ENCODE measurements at regions not wholly inside any gene's neighbourhood (a gene's known extent, or its start where the extent isn't known, plus 50 kb on each side); places are given as distances from the start of the nearest gene placed in this dataset.

DNA sequence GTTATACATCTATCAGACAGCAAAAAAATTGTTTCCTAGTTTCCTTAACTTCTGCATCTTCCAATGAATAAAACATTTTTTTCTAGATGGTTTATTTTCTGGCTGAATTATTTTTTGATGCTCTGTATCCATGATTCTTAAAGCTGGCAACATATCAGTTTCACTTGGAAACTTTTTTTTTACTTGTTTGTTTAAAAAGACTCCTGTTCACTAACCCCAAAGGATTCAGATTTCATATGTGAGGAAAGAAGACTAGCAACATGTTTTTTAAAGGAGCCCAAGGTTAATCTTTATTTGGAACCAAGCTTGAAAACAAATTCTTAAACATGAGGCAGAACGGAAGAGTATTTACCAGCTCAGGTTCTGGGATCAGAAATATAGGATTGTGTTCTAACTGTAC lies 632.3 kb downstream of the SLITRK6 start:
- H3K9me3 ChIP-seq: no peaks in the 10 kb centered on the region
- H3K36me3 ChIP-seq: no peaks in the 10 kb centered on the region
- H3K27ac ChIP-seq: no peak overlapping the region
- DNase-seq (ENCODE audit: low spot score) (no peak), ATAC-seq (ENCODE audit: insufficient number of reproducible peaks, low FRiP score, low read depth) (no peak)
- H3K4me1 ChIP-seq (ENCODE audit: control insufficient read depth in 1 of 2, low read depth in 2 of 2): no peaks in the 10 kb centered on the region
- H3K4me3 ChIP-seq: no peak overlapping the region
- H3K27me3 ChIP-seq (replicated peaks; ENCODE audit: insufficient read depth): no peaks in the 10 kb centered on the region
- TF ChIP-seq, protein P1, sequence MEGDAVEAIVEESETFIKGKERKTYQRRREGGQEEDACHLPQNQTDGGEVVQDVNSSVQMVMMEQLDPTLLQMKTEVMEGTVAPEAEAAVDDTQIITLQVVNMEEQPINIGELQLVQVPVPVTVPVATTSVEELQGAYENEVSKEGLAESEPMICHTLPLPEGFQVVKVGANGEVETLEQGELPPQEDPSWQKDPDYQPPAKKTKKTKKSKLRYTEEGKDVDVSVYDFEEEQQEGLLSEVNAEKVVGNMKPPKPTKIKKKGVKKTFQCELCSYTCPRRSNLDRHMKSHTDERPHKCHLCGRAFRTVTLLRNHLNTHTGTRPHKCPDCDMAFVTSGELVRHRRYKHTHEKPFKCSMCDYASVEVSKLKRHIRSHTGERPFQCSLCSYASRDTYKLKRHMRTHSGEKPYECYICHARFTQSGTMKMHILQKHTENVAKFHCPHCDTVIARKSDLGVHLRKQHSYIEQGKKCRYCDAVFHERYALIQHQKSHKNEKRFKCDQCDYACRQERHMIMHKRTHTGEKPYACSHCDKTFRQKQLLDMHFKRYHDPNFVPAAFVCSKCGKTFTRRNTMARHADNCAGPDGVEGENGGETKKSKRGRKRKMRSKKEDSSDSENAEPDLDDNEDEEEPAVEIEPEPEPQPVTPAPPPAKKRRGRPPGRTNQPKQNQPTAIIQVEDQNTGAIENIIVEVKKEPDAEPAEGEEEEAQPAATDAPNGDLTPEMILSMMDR (IDR thresholded peaks at IDR 0.05): no peak

DNA sequence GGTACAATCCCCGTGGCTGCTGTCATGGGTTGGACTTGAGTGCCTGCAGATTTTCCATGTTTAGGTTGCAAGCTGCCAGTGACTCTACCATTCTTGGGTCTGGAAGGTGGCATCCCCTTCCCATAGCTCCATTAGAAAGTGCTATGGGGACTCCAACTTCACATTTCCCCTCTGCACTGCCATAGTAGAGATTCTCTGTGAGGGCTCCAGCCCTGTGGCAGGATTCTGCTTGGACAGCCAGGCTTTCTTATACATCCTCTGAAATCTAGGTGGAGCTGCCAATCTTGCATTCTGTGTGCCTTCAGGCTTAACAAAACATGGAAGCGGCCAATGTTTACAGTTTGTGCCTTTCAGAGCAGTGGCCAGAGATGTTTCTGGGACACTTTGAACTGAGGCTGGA lies 636.2 kb downstream of the SLITRK6 start:
- Histone ChIP-seq H3K4me1 (ENCODE audit: control insufficient read depth in 1 of 2, low read depth in 2 of 2) (no peaks in the 10 kb centered on the region), H3K27ac (no peak overlapping the region), H3K36me3 (no peaks in the 10 kb centered on the region), H3K27me3 (replicated peaks; ENCODE audit: insufficient read depth) (no peaks in the 10 kb centered on the region), H3K9me3 (no peaks in the 10 kb centered on the region), H3K4me3 (no peak overlapping the region)
- TF ChIP-seq, protein P1 (IDR thresholded peaks at IDR 0.05): no peak
- no peak for ATAC-seq (ENCODE audit: insufficient number of reproducible peaks, low FRiP score, low read depth)
- DNase-seq (ENCODE audit: low spot score): no peak

DNA sequence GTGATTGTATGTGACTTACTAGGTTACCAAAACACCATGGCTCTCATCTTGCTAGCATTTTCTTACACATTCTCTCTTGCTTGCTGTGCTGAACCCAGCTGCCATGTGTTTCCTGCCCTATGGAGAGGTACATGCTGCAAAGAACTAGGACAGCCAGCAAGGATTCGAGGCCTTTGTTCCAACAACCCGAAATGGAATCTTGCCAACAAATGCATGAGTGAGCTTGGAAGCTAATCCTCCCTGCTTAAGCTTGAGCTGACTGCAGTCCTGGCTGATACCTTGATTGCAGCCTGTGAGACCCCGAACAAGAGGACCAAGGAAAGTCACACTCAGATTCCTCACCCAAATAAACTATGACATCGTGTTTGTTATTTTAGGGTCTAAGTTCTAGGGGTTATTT lies 651.2 kb downstream of the SLITRK6 start:
- Histone ChIP-seq H3K27me3 (replicated peaks; ENCODE audit: insufficient read depth) (no peaks in the 10 kb centered on the region), H3K4me1 (ENCODE audit: control insufficient read depth in 1 of 2, low read depth in 2 of 2) (no peaks in the 10 kb centered on the region), H3K9me3 (no peaks in the 10 kb centered on the region), H3K36me3 (no peaks in the 10 kb centered on the region), H3K4me3 (no peak overlapping the region), H3K27ac (no peak overlapping the region)
- no peak for DNase-seq (ENCODE audit: low spot score)
- TF ChIP-seq, protein P1 (IDR thresholded peaks at IDR 0.05): no peak
- ATAC-seq (ENCODE audit: insufficient number of reproducible peaks, low FRiP score, low read depth): no peak

DNA sequence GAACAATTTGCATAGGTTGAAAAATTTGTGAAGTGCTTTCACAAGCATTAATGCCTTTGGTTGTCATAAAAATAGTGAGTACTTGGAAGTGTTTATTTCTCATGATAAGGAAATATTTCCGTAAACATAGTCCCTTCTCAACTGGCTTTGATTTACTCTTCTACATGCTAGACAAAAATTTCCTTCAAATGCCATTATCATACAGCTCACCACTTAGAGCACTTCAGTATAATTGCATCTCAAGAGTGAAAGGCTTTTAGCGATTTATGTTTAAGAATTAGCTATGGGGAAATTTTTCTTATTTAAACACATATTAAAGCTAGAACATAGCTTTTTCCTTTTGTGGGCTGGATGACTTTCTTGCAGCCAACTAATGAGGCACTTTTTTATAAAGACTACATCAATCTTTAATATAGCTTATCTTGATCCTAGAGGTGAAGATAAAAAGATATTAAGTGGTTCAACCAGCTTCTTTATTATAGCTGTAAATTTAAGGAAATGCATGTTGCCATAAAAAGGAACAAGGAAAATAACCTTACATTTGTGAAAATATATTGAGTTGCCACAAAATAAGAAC lies 656.8 kb downstream of the SLITRK6 start:
- H3K27ac ChIP-seq: no peak overlapping the region
- no peak overlapping the region for H3K4me3 ChIP-seq
- no peaks in the 10 kb centered on the region for H3K36me3 ChIP-seq
- TF ChIP-seq, protein P1 (IDR thresholded peaks at IDR 0.05): no peak
- H3K27me3 ChIP-seq (replicated peaks; ENCODE audit: insufficient read depth): no peaks in the 10 kb centered on the region
- no peaks in the 10 kb centered on the region for H3K9me3 ChIP-seq
- ATAC-seq (ENCODE audit: insufficient number of reproducible peaks, low FRiP score, low read depth) (no peak), DNase-seq (ENCODE audit: low spot score) (no peak)
- H3K4me1 ChIP-seq (ENCODE audit: control insufficient read depth in 1 of 2, low read depth in 2 of 2): no peaks in the 10 kb centered on the region

DNA sequence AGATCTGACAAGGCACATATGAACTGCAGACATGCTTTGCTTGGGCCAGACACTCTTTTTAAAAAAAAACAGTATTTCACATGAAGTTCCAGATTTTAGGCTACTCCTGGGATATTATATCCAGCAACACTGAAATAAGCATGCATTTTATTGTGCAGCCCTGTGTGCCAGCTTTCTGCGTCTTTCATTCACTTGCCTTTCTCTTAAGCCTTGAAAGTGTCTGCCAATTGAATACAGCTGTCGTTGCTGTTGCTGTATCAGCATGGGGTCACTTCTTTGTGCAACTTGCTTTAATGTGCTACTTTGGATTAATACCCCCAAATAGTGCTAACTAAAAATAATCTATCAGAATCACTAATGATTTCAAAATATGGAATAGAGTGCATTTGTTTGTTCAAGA lies 657.8 kb downstream of the SLITRK6 start:
- DNase-seq (ENCODE audit: low spot score) (no peak), ATAC-seq (ENCODE audit: insufficient number of reproducible peaks, low FRiP score, low read depth) (no peak)
- Histone ChIP-seq H3K27me3 (replicated peaks; ENCODE audit: insufficient read depth) (no peaks in the 10 kb centered on the region), H3K36me3 (no peaks in the 10 kb centered on the region), H3K4me3 (no peak overlapping the region), H3K9me3 (no peaks in the 10 kb centered on the region), H3K4me1 (ENCODE audit: control insufficient read depth in 1 of 2, low read depth in 2 of 2) (no peaks in the 10 kb centered on the region), H3K27ac (no peak overlapping the region)
- TF ChIP-seq, protein P1 (IDR thresholded peaks at IDR 0.05): no peak
